ENCODE measurements at regions not wholly inside any gene's neighbourhood (a gene's known extent, or its start where the extent isn't known, plus 50 kb on each side); places are given as distances from the start of the nearest gene placed in this dataset.

DNA sequence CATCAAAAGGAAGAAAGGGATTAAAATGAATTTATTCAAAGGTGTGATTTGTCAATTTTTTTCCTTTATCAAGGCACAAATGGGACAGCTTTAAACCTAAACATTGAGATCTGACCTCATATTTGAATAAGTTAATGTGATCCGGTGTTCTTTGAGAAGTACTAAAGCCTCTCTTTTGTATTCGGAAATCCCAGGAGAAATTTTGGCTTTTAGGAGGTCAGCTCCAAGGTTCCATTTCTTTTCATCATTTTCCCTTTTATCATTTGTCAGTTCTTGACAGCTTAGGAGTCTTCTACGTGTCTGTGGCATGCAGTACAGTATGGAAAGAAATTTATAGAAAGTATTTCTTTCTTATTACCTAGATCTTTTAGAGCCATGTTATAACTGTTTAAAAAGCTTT, 873.4 kb upstream of the CDH8 start:
- TF ChIP-seq, protein P1, sequence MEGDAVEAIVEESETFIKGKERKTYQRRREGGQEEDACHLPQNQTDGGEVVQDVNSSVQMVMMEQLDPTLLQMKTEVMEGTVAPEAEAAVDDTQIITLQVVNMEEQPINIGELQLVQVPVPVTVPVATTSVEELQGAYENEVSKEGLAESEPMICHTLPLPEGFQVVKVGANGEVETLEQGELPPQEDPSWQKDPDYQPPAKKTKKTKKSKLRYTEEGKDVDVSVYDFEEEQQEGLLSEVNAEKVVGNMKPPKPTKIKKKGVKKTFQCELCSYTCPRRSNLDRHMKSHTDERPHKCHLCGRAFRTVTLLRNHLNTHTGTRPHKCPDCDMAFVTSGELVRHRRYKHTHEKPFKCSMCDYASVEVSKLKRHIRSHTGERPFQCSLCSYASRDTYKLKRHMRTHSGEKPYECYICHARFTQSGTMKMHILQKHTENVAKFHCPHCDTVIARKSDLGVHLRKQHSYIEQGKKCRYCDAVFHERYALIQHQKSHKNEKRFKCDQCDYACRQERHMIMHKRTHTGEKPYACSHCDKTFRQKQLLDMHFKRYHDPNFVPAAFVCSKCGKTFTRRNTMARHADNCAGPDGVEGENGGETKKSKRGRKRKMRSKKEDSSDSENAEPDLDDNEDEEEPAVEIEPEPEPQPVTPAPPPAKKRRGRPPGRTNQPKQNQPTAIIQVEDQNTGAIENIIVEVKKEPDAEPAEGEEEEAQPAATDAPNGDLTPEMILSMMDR (optimal IDR thresholded peaks at IDR 0.05 in 1 of 3, IDR thresholded peaks at IDR 0.05 in 1 of 3, conservative IDR thresholded peaks at IDR 0.05 in 1 of 3; ENCODE audit: extremely low read depth in 1 of 3, insufficient read depth in 2 of 3, low read length in 3 of 3) = no peak
- no peak for TF ChIP-seq EZH2 (IDR thresholded peaks at IDR 0.05; ENCODE audit: low read length)

Measured in keratinocyte (primary cell).